ENCODE measurements at regions not wholly inside any gene's neighbourhood (a gene's known extent, or its start where the extent isn't known, plus 50 kb on each side); places are given as distances from the start of the nearest gene placed in this dataset.
"Not testable (repeated sequence)": the region's sequence is repeated elsewhere in the genome, so short reads cannot be mapped to it uniquely, and the experiment has no call there.

DNA sequence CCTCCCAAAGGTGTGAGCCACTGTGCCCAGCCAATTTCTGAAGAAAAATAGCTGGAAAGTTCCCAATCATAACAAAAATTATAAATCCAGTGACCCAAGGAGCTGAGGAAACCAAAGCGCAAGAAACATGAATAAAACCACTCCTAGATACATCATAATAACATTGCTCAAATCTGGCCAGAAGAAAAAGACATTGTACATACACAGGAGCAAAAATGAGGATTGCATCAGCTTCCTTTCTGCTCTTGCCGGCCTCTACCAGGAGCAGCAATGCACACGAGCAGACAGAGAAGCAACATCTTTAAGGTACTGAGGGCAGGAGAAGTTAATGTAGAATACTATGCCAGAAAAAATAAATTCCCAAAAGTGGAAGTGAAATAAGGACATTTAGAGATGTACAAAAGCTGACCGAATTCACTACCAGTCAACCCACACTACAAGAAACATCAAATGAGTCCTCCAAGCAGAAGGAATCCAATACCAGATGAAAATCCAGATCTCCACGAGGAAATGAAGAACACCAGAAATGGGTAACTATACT lies 127.0 kb upstream of the NBPF11 start:
- H3K27me3 ChIP-seq (replicated peaks; ENCODE audit: insufficient read depth); H3K4me1 ChIP-seq (replicated peaks); H3K9me3 ChIP-seq; intact Hi-C loops (cut with DNase I); H3K36me3 ChIP-seq; DNase-seq (ENCODE audit: low spot score); H3K27ac ChIP-seq; H3K4me3 ChIP-seq: not testable (repeated sequence)
- WGBS: 76% methylated on average over 5 of the region's 5 CpGs

DNA sequence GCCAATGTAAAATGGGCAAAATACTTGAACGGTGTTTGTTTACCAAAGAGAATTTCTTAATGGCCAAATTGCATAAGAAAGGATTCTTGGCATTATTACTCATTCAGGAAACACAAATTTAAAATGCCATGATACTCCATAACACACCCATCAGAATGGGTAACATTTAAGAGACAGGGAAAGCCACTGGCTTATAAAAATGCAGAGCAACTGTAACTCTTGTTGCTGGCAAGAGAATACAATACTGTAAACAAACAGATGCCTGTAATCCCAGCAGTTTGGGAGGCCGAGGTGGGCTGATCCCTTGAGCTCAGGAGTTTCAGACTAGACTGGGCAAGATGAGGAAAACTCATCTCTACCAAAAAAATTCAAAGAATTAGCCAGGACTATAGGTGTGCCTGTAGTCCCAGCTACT lies 125.8 kb upstream of the NBPF11 start:
- H3K36me3 ChIP-seq; H3K4me3 ChIP-seq; intact Hi-C loops (cut with DNase I); DNase-seq (ENCODE audit: low spot score); H3K9me3 ChIP-seq; H3K4me1 ChIP-seq (replicated peaks); H3K27me3 ChIP-seq (replicated peaks; ENCODE audit: insufficient read depth); H3K27ac ChIP-seq: not testable (repeated sequence)
- 13% methylated on average over 2 of the region's 2 CpGs for WGBS

DNA sequence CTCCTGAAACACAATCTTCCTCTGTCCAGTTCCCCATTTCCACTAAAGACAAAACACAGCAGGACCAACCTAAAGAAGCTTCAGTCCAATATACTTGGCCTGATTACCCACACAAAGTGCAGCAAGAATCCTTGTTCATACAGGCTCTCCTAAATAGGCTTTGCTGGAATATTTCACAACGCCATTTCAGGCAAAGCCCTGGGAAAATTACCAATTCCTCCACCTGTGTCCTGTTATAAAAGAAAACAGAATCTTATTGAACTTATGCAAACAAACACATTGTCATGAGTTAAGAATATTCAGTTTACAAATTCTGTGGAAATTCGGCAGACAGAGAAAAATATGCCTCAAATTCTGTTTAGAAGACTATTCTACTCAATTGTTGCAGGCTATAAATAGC lies 115.0 kb upstream of the NBPF11 start:
- intact Hi-C loops (cut with DNase I); H3K36me3 ChIP-seq: not testable (repeated sequence)
- 65% methylated on average over 2 of the region's 2 CpGs for WGBS

DNA sequence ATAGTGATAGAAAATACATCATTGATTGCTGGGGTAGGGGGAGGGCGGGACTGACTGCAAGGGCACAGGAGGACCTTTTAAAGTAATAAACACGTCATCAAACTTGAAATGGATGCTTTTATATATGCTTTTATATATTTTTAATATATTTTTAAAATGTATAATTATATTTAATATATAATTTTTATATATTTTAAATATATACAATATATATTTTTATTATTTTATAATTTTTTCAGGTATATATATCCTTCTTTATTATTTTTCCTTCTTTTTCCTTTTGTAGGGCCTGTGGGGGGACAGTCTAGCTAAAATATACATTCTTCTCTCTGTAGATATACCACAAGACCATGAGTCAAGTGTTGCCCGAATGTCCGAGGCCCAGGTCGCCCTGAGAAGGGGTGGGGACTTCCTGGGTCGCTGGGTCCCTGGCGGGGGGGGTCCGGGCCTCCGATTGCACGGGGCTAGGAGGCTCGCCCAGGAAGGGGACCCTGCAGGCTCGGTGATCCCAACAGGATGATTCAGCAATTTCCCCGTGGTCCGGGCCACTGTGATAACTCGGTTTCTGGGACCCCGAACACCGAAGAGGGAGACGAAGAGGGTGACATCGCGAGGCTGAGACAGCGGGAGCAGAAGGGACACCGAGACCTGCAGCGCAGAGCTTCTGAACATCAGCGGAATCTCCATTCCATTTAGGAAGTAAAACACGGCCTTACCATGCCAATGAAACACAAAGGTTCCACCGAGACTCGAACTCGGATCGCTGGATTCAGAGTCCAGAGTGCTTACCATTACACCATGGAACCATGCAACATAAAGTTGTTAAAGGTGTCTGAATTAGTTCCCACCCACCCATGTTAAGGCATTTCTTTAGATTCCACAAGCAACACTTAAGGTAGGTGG lies 112.5 kb upstream of the NBPF11 start:
- no peaks in the 10 kb centered on the region for H3K36me3 ChIP-seq
- peak overlapping the region; percentile 37 to 39 for H3K4me3 ChIP-seq
- DNase-seq (ENCODE audit: low spot score): no peak
- H3K27ac ChIP-seq: peak overlapping the region in 1 of 2 donors; percentile 79
- intact Hi-C loops (cut with DNase I): no loop called here
- H3K4me1 ChIP-seq (replicated peaks): no peaks in the 10 kb centered on the region
- 45% methylated on average over 29 of the region's 29 CpGs for WGBS
- TF ChIP-seq, protein P1, sequence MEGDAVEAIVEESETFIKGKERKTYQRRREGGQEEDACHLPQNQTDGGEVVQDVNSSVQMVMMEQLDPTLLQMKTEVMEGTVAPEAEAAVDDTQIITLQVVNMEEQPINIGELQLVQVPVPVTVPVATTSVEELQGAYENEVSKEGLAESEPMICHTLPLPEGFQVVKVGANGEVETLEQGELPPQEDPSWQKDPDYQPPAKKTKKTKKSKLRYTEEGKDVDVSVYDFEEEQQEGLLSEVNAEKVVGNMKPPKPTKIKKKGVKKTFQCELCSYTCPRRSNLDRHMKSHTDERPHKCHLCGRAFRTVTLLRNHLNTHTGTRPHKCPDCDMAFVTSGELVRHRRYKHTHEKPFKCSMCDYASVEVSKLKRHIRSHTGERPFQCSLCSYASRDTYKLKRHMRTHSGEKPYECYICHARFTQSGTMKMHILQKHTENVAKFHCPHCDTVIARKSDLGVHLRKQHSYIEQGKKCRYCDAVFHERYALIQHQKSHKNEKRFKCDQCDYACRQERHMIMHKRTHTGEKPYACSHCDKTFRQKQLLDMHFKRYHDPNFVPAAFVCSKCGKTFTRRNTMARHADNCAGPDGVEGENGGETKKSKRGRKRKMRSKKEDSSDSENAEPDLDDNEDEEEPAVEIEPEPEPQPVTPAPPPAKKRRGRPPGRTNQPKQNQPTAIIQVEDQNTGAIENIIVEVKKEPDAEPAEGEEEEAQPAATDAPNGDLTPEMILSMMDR (IDR thresholded peaks at IDR 0.05): no peak
- TF ChIP-seq POLR2A (IDR thresholded peaks at IDR 0.05) (no peak), POLR2AphosphoS5 (IDR thresholded peaks at IDR 0.05) (no peak)
- H3K9me3 ChIP-seq: no peaks in the 10 kb centered on the region
- H3K27me3 ChIP-seq (replicated peaks; ENCODE audit: insufficient read depth): no peaks in the 10 kb centered on the region

More for the DNA sequence above, 115.0 kb upstream of the NBPF11 start:
- H3K4me1 ChIP-seq (replicated peaks); DNase-seq (ENCODE audit: low spot score); H3K27ac ChIP-seq; H3K27me3 ChIP-seq (replicated peaks; ENCODE audit: insufficient read depth); H3K4me3 ChIP-seq; H3K9me3 ChIP-seq: not testable (repeated sequence)

DNA sequence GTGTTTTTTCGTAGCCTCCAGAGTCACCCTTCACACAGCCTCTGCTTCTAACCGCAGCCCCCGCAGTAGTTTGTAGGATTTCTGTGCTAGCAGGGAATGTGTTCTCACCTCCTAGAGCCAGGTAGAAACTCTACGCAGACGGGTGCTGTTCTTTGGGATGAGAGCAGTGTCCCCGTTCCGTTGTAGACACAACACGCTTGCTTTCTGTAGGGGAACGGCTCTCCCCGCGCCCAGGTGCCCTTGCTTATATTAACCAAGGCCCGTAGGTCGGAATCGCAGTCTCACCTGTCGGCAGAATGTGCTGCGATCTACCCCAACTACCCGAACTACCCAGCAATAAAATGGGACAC lies 111.8 kb upstream of the NBPF11 start:
- intact Hi-C loops (cut with DNase I): no loop called here
- H3K27ac ChIP-seq: peak overlapping the region; percentile 69 to 79
- no peaks in the 10 kb centered on the region for H3K27me3 ChIP-seq (replicated peaks; ENCODE audit: insufficient read depth)
- H3K36me3 ChIP-seq: no peaks in the 10 kb centered on the region
- DNase-seq (ENCODE audit: low spot score): peak; percentile 28
- H3K4me1 ChIP-seq (replicated peaks): no peaks in the 10 kb centered on the region
- TF ChIP-seq POLR2AphosphoS5 (IDR thresholded peaks at IDR 0.05) (no peak), POLR2A (IDR thresholded peaks at IDR 0.05) (no peak)
- TF ChIP-seq, protein P1 (IDR thresholded peaks at IDR 0.05): no peak
- peak overlapping the region; percentile 37 to 39 for H3K4me3 ChIP-seq
- no peaks in the 10 kb centered on the region for H3K9me3 ChIP-seq
- 4% methylated on average over 17 of the region's 17 CpGs for WGBS

GRCh38 chr1:148263128-148263905 lies 111.2 kb upstream of the NBPF11 start:
- H3K9me3 ChIP-seq: no peaks in the 10 kb centered on the region
- peak overlapping the region; percentile 37 to 39 for H3K4me3 ChIP-seq
- intact Hi-C loops (cut with DNase I): no loop called here
- WGBS: 2% methylated on average over 43 of the region's 43 CpGs
- peak overlapping the region; percentile 69 to 79 for H3K27ac ChIP-seq
- no peaks in the 10 kb centered on the region for H3K4me1 ChIP-seq (replicated peaks)
- H3K27me3 ChIP-seq (replicated peaks; ENCODE audit: insufficient read depth): no peaks in the 10 kb centered on the region
- no peaks in the 10 kb centered on the region for H3K36me3 ChIP-seq
- peak; percentile 63 for TF ChIP-seq POLR2A (IDR thresholded peaks at IDR 0.05)
- TF ChIP-seq, protein P1 (IDR thresholded peaks at IDR 0.05): no peak
- DNase-seq (ENCODE audit: low spot score): peak; percentile 63

- H3K4me3 ChIP-seq; H3K36me3 ChIP-seq; H3K4me1 ChIP-seq (replicated peaks); H3K9me3 ChIP-seq; DNase-seq (ENCODE audit: low spot score); H3K27ac ChIP-seq; H3K27me3 ChIP-seq (replicated peaks; ENCODE audit: insufficient read depth); intact Hi-C loops (cut with DNase I): not testable (repeated sequence)
- 81% methylated on average over 3 of the region's 3 CpGs for WGBS
Measured at GRCh38 chr1:148261684-148262083, 109.6 kb upstream of the NBPF11 start.

- H3K9me3 ChIP-seq; H3K4me1 ChIP-seq (replicated peaks); H3K4me3 ChIP-seq; DNase-seq (ENCODE audit: low spot score); intact Hi-C loops (cut with DNase I); H3K27ac ChIP-seq; H3K36me3 ChIP-seq; H3K27me3 ChIP-seq (replicated peaks; ENCODE audit: insufficient read depth): not testable (repeated sequence)
- WGBS: 77% methylated on average over 4 of the region's 4 CpGs
Measured at GRCh38 chr1:148257886-148258285, 105.8 kb upstream of the NBPF11 start.

All from prostate gland (tissue), 2 donors.